IMR-90 (cell line): ENCODE measurements at regions not wholly inside any gene's neighbourhood (a gene's known extent, or its start where the extent isn't known, plus 50 kb on each side); places are given as distances from the start of the nearest gene placed in this dataset.

Source experiments
- ATAC-seq: fragments of 200-7000 bp; cut with Tn5 transposase; 2 replicates; pipeline ENCODE4 v1.9.1; 2020; ENCODE audit warnings: low read depth, mild to moderate bottlenecking, moderate library complexity
- BruUV-seq: library from RNA; stranded (reverse); fragments of 400-500 nt; replicated peaks from 2 replicates; lab custom pipeline; 2021; lab: Mats Ljungman, UMichigan
- CTCF ChIA-PET: fragments of 300-600 bp; formaldehyde crosslinking; extraction: SDS; loops from one replicate; lab custom pipeline; 2021; ENCODE audit warnings: antibody characterized with exemption; lab: Yijun Ruan, JAX
- POLR2A ChIA-PET: fragments of 300-600 bp; sonication (Branson Sonifier 250); formaldehyde crosslinking; loops from one replicate; lab custom pipeline; 2022; ENCODE audit warnings: antibody characterized with exemption; ENCODE audit not compliant: unreplicated experiment; lab: Charles Lee
- DNase-seq: peaks from one replicate; pipeline ENCODE4 v3.0.0; 2013
- H2AFZ ChIP-seq: replicated peaks from 2 replicates; pipeline ENCODE3; 2013; ENCODE audit warnings: low read length, mild to moderate bottlenecking; ENCODE audit not compliant: poor library complexity
- H2AK5ac ChIP-seq: 2 replicates; pipeline ENCODE4 v1.6.1; 2013; ENCODE audit warnings: low read depth, low read length, inconsistent platforms
- H2AK9ac ChIP-seq: replicated peaks from 2 replicates; pipeline ENCODE3; 2013; ENCODE audit warnings: mild to moderate bottlenecking, low read depth, low read length, moderate library complexity; ENCODE audit not compliant: poor library complexity
- H2BK120ac ChIP-seq: 2 replicates; pipeline ENCODE4 v1.6.1; 2013; ENCODE audit warnings: low read depth, low read length, inconsistent platforms
- H2BK15ac ChIP-seq: 3 replicates; pipeline ENCODE4 v1.6.1; 2013; ENCODE audit warnings: low read depth, low read length, inconsistent platforms
- H2BK20ac ChIP-seq: 2 replicates; pipeline ENCODE4 v1.6.1; 2013; ENCODE audit warnings: low read depth, mild to moderate bottlenecking, inconsistent platforms, low read length, moderate library complexity
- H2BK5ac ChIP-seq: 2 replicates; pipeline ENCODE4 v1.6.1; 2013; ENCODE audit warnings: mild to moderate bottlenecking, low read depth, low read length, inconsistent platforms; ENCODE audit not compliant: poor library complexity, severe bottlenecking
- H3K14ac ChIP-seq: replicated peaks from 2 replicates; pipeline ENCODE4 v1.6.1; 2013; ENCODE audit warnings: low read depth, low read length, inconsistent platforms
- H3K18ac ChIP-seq: 2 replicates; pipeline ENCODE4 v1.6.1; 2013; ENCODE audit warnings: low read depth, low read length, control low read depth
- H3K23ac ChIP-seq: 2 replicates; pipeline ENCODE4 v1.6.1; 2013; ENCODE audit warnings: low read depth, low read length, inconsistent platforms
- H3K27ac ChIP-seq: 2 replicates; pipeline ENCODE4 v1.5.1; 2013; ENCODE audit warnings: mild to moderate bottlenecking, control low read depth, low read length; ENCODE audit not compliant: insufficient read depth
- H3K27me3 ChIP-seq: 2 replicates; pipeline ENCODE4 v1.6.1; 2013; ENCODE audit warnings: low read length; ENCODE audit not compliant: control insufficient read depth, insufficient read depth
- H3K36me3 ChIP-seq: 2 replicates; pipeline ENCODE4 v1.6.1; 2013; ENCODE audit warnings: low read length, mixed read lengths; ENCODE audit not compliant: control insufficient read depth, insufficient read depth
- H3K4ac ChIP-seq: 2 replicates; pipeline ENCODE4 v1.6.1; 2013; ENCODE audit warnings: low read depth, low read length, inconsistent platforms
- H3K4me1 ChIP-seq: 2 replicates; pipeline ENCODE4 v1.6.1; 2013; ENCODE audit warnings: low read length, mixed read lengths; ENCODE audit not compliant: control insufficient read depth, insufficient read depth
- H3K4me2 ChIP-seq: 2 replicates; pipeline ENCODE4 v1.6.1; 2013; ENCODE audit warnings: low read depth, mild to moderate bottlenecking, control low read depth, low read length, moderate library complexity
- H3K4me3 ChIP-seq: 2 replicates; pipeline ENCODE4 v1.5.1; 2013; ENCODE audit warnings: low read depth, mild to moderate bottlenecking, control low read depth, low read length, moderate library complexity; ENCODE audit not compliant: insufficient read depth
- H3K56ac ChIP-seq: 2 replicates; pipeline ENCODE4 v1.6.1; 2013; ENCODE audit warnings: low read length, inconsistent platforms; ENCODE audit not compliant: insufficient read depth; ENCODE audit errors: extremely low read depth
- H3K79me1 ChIP-seq, 2 experiments: 2 replicates each; pipeline ENCODE4 v1.6.1; 2013; ENCODE audit warnings: low read length in 2 of 2, inconsistent platforms in 1 of 2, low read depth in 1 of 2
- H3K9ac ChIP-seq: 2 replicates; pipeline ENCODE4 v1.6.1; 2013; ENCODE audit warnings: low read depth, low read length, control low read depth
- H3K9me1 ChIP-seq: 2 replicates; pipeline ENCODE4 v1.6.1; 2013; ENCODE audit warnings: low read length, inconsistent platforms; ENCODE audit not compliant: insufficient read depth
- H3K9me3 ChIP-seq: 2 replicates; pipeline ENCODE4 v1.6.1; 2013; ENCODE audit warnings: low read length; ENCODE audit not compliant: control insufficient read depth, insufficient read depth
- H4K20me1 ChIP-seq: 2 replicates; pipeline ENCODE4 v1.6.1; 2013; ENCODE audit warnings: low read length, inconsistent platforms; ENCODE audit not compliant: insufficient read depth
- H4K5ac ChIP-seq: 2 replicates; pipeline ENCODE4 v1.6.1; 2013; ENCODE audit warnings: mild to moderate bottlenecking, low read depth, low read length, control low read depth
- H4K8ac ChIP-seq, 2 experiments: 2 replicates each; pipeline ENCODE4 v1.6.1; 2013; ENCODE audit warnings: low read depth in 2 of 2, low read length in 2 of 2, control low read depth in 1 of 2, inconsistent platforms in 1 of 2
- H4K91ac ChIP-seq: 2 replicates; pipeline ENCODE4 v1.6.1; 2013; ENCODE audit warnings: low read depth, low read length, inconsistent platforms; ENCODE audit not compliant: insufficient read depth
- CEBPB ChIP-seq: IDR thresholded peaks from 2 replicates; pipeline ENCODE4 v1.6.1; 2012; ENCODE audit warnings: low read depth, low read length, improper control_type of control experiment
- ELK1 ChIP-seq: fragments of 150-350 bp; IDR thresholded peaks from 2 replicates; pipeline ENCODE4 v1.6.1; 2016; ENCODE audit warnings: low read depth, mild to moderate bottlenecking, low read length, moderate library complexity, borderline replicate concordance
- MAFK ChIP-seq: IDR thresholded peaks from 2 replicates; pipeline ENCODE4 v1.6.1; 2012; ENCODE audit warnings: low read depth, low read length, improper control_type of control experiment
- MAZ ChIP-seq: IDR thresholded peaks from 2 replicates; pipeline ENCODE4 v1.6.1; 2012; ENCODE audit warnings: low read depth, mild to moderate bottlenecking, low read length, improper control_type of control experiment, moderate library complexity, borderline replicate concordance
- NFE2L2 ChIP-seq: fragments of 150-350 bp; IDR thresholded peaks from 2 replicates; pipeline ENCODE4 v1.6.1; 2016; ENCODE audit warnings: low read depth, mild to moderate bottlenecking, low read length
- POLR2A ChIP-seq: IDR thresholded peaks from 2 replicates; pipeline ENCODE4 v1.6.1; 2012; ENCODE audit warnings: mild to moderate bottlenecking, low read depth, low read length
- RAD21 ChIP-seq: IDR thresholded peaks from 2 replicates; pipeline ENCODE4 v1.6.1; 2012; ENCODE audit warnings: low read length, improper control_type of control experiment
- RCOR1 ChIP-seq: IDR thresholded peaks from 2 replicates; pipeline ENCODE4 v1.6.1; 2012; ENCODE audit warnings: mild to moderate bottlenecking, low read length, improper control_type of control experiment; ENCODE audit not compliant: insufficient replicate concordance
- RFX5 ChIP-seq: IDR thresholded peaks from 2 replicates; pipeline ENCODE4 v1.8.0; 2012; ENCODE audit warnings: low read depth, mild to moderate bottlenecking, low read length, moderate library complexity
- SMC3 ChIP-seq: fragments of 150-350 bp; IDR thresholded peaks from 2 replicates; pipeline ENCODE4 v1.6.1; 2016; ENCODE audit warnings: low read depth, mild to moderate bottlenecking, antibody characterized with exemption, low read length, moderate library complexity
- USF2 ChIP-seq: fragments of 150-350 bp; IDR thresholded peaks from 2 replicates; pipeline ENCODE4 v1.6.1; 2017; ENCODE audit warnings: mild to moderate bottlenecking, antibody characterized with exemption, low read length, low read depth
- WGBS, 2 experiments: methylation state at CpG; one replicate each; pipeline versions ENCODE4 v1.1.5 to v1.1.7; 2013; ENCODE audit warnings: missing lambda C conversion rate in 2 of 2; ENCODE audit not compliant: insufficient read length in 1 of 2; ENCODE audit errors: extremely low coverage in 2 of 2; 5-methylcytosine and 5-hydroxymethylcytosine counted together
- dilution Hi-C: fragments of 300-500 bp; cut with HindIII; formaldehyde crosslinking; loops from one replicate; pipeline ENCODE4 v1.14.3; 2018; ENCODE audit warnings: low sequenced_read_pairs; ENCODE audit not compliant: unreplicated experiment
- in situ Hi-C: fragments of 300-500 bp; cut with MboI; formaldehyde crosslinking; loops from 3 replicates; pipeline ENCODE4 v1.14.3; 2019; ENCODE audit warnings: low sequenced_read_pairs, inconsistent platforms, mixed read lengths
- intact Hi-C: fragments of 100-400 bp; cut with micrococcal nuclease; formaldehyde crosslinking; loops from 2 replicates; pipeline ENCODE4 v1.10.0; 2022

GRCh38 chr5:133682451-133682850, 70.1 kb upstream of the FSTL4 start:
- no peak overlapping the region for H3K4me3 ChIP-seq
- in situ Hi-C loops, result no loop called here
- no TSS peak for BruUV-seq

More at GRCh38 chr5:133682451-133682850, 70.1 kb upstream of the FSTL4 start:
- Histone ChIP-seq H3K9me1 (no peaks in the 10 kb centered on the region), H3K23ac (no peak overlapping the region), H4K20me1 (no peaks in the 10 kb centered on the region), H3K4me1 (no peaks in the 10 kb centered on the region), H4K5ac (no peak overlapping the region), H3K9ac (no peak overlapping the region), H3K9me3 (no peaks in the 10 kb centered on the region), H3K27ac (no peak overlapping the region), H3K18ac (no peak overlapping the region), H3K4ac (no peak overlapping the region), H3K4me2 (no peak overlapping the region), H3K79me1 (no peaks in the 10 kb centered on the region), H3K36me3 (no peaks in the 10 kb centered on the region), H2AFZ (no peak overlapping the region), H2AK9ac (no peak overlapping the region), H3K14ac (no peak overlapping the region), H2BK5ac (no peak overlapping the region), H2BK20ac (no peak overlapping the region), H3K27me3 (peaks cover 7% of the 10 kb centered on the region), H4K91ac (no peak overlapping the region), H2BK15ac (no peak overlapping the region), H2BK120ac (no peak overlapping the region), H2AK5ac (no peak overlapping the region), H4K8ac (no peak overlapping the region), H3K56ac (no peak overlapping the region)
- no CpG with 5 or more reads among the region's 4 CpGs for WGBS, 2 experiments
- ChIA-PET CTCF (no interaction called here), POLR2A (no interaction called here)
- DNase-seq (no peak), ATAC-seq (no peak)
- intact Hi-C loops (no loop called here), dilution Hi-C loops (no loop called here)
- no peak for TF ChIP-seq SMC3
- no peak for TF ChIP-seq USF2
- no peak for TF ChIP-seq RFX5
- no peak for TF ChIP-seq MAFK
- no peak for TF ChIP-seq NFE2L2
- no peak for TF ChIP-seq RAD21
- no peak for TF ChIP-seq RCOR1
- no peak for TF ChIP-seq ELK1
- no peak for TF ChIP-seq CEBPB
- TF ChIP-seq MAZ, result no peak
- no peak for TF ChIP-seq POLR2A
